Keratinocyte (primary cell): ENCODE measurements at regions not wholly inside any gene's neighbourhood (a gene's known extent, or its start where the extent isn't known, plus 50 kb on each side); places are given as distances from the start of the nearest gene placed in this dataset.

Source experiments
- EZH2 ChIP-seq: IDR thresholded peaks from one replicate; pipeline ENCODE4 v1.6.1; 2012; ENCODE audit warnings: inconsistent platforms, mild to moderate bottlenecking, low read length, moderate library complexity
- TF ChIP-seq, protein P1 (sequence below), 3 experiments: IDR thresholded peaks in 1 of 3; conservative IDR thresholded peaks in 1 of 3; optimal IDR thresholded peaks in 1 of 3; 2 replicates in 2 of 3; 3 replicates in 1 of 3; pipeline versions ENCODE3 to v1.5.1; 2011; ENCODE audit warnings: low read length in 3 of 3, mild to moderate bottlenecking in 3 of 3, moderate library complexity in 2 of 3, control low read depth in 1 of 3, inconsistent platforms in 1 of 3; ENCODE audit not compliant: insufficient read depth in 2 of 3; ENCODE audit errors: extremely low read depth in 1 of 3

GRCh38 chr2:104583811-104584210 is 270.1 kb upstream of the POU3F3 start:
- TF ChIP-seq, protein P1, sequence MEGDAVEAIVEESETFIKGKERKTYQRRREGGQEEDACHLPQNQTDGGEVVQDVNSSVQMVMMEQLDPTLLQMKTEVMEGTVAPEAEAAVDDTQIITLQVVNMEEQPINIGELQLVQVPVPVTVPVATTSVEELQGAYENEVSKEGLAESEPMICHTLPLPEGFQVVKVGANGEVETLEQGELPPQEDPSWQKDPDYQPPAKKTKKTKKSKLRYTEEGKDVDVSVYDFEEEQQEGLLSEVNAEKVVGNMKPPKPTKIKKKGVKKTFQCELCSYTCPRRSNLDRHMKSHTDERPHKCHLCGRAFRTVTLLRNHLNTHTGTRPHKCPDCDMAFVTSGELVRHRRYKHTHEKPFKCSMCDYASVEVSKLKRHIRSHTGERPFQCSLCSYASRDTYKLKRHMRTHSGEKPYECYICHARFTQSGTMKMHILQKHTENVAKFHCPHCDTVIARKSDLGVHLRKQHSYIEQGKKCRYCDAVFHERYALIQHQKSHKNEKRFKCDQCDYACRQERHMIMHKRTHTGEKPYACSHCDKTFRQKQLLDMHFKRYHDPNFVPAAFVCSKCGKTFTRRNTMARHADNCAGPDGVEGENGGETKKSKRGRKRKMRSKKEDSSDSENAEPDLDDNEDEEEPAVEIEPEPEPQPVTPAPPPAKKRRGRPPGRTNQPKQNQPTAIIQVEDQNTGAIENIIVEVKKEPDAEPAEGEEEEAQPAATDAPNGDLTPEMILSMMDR (optimal IDR thresholded peaks at IDR 0.05 in 1 of 3, IDR thresholded peaks at IDR 0.05 in 1 of 3, conservative IDR thresholded peaks at IDR 0.05 in 1 of 3; ENCODE audit: extremely low read depth in 1 of 3, insufficient read depth in 2 of 3, low read length in 3 of 3) = no peak
- TF ChIP-seq EZH2 = no peak
